Mesenchymal stem cell (in vitro differentiated cells and primary cell): ENCODE measurements at regions not wholly inside any gene's neighbourhood (a gene's known extent, or its start where the extent isn't known, plus 50 kb on each side); places are given as distances from the start of the nearest gene placed in this dataset.

ENCODE experiments used
- DNase-seq: peaks from one replicate; pipeline ENCODE4 v3.0.0-alpha.2; 2013
- H2AFZ ChIP-seq: one replicate; pipeline ENCODE4 v1.6.1; 2013; ENCODE audit warnings: low read depth, mild to moderate bottlenecking, control low read depth, inconsistent platforms, low read length, moderate library complexity
- H2AK5ac ChIP-seq: 2 replicates; pipeline ENCODE4 v1.6.1; 2013; ENCODE audit warnings: low read length, moderate library complexity, mild to moderate bottlenecking, inconsistent platforms; ENCODE audit not compliant: severe bottlenecking
- H2BK120ac ChIP-seq: one replicate; pipeline ENCODE4 v1.6.1; 2013; ENCODE audit warnings: low read depth, mild to moderate bottlenecking, inconsistent platforms, low read length, moderate library complexity
- H2BK12ac ChIP-seq, 2 experiments: one replicate each; pipeline ENCODE4 v1.6.1; 2013; ENCODE audit warnings: inconsistent platforms in 2 of 2, low read length in 2 of 2, mild to moderate bottlenecking in 2 of 2, moderate library complexity in 2 of 2, control low read depth in 1 of 2
- H2BK15ac ChIP-seq: one replicate; pipeline ENCODE4 v1.6.1; 2013; ENCODE audit warnings: mild to moderate bottlenecking, low read depth, inconsistent platforms; ENCODE audit not compliant: poor library complexity, severe bottlenecking
- H2BK5ac ChIP-seq: 2 replicates; pipeline ENCODE4 v1.6.1; 2013; ENCODE audit warnings: low read depth, mild to moderate bottlenecking, low read length, control low read depth, inconsistent platforms; ENCODE audit not compliant: poor library complexity, severe bottlenecking
- H3K14ac ChIP-seq, 2 experiments: one replicate each; pipeline ENCODE4 v1.6.1; 2013; ENCODE audit warnings: inconsistent platforms in 2 of 2, low read length in 2 of 2, control low read depth in 1 of 2, mild to moderate bottlenecking in 1 of 2, moderate library complexity in 1 of 2
- H3K18ac ChIP-seq, 2 experiments: one replicate each; pipeline ENCODE4 v1.6.1; 2013; ENCODE audit warnings: inconsistent platforms in 2 of 2, low read length in 2 of 2, control low read depth in 1 of 2, low read depth in 1 of 2, mild to moderate bottlenecking in 1 of 2
- H3K23ac ChIP-seq, 2 experiments: one replicate each; pipeline ENCODE4 v1.6.1; 2013; ENCODE audit warnings: inconsistent platforms in 2 of 2, low read length in 2 of 2, mild to moderate bottlenecking in 2 of 2, moderate library complexity in 2 of 2, control low read depth in 1 of 2
- H3K27ac ChIP-seq: 2 replicates; pipeline ENCODE4 v1.5.1; 2013; ENCODE audit warnings: mild to moderate bottlenecking, moderate library complexity, low read length, control low read depth, inconsistent platforms; ENCODE audit not compliant: poor library complexity, severe bottlenecking
- H3K27me3 ChIP-seq, 2 experiments: 2 replicates each; pipeline versions ENCODE4 v1.6.1 to v1.7.0; 2013; ENCODE audit warnings: low read length in 2 of 2, mild to moderate bottlenecking in 2 of 2, moderate library complexity in 2 of 2, control low read depth in 1 of 2, inconsistent platforms in 1 of 2; ENCODE audit not compliant: control insufficient read depth in 1 of 2, insufficient read depth in 1 of 2
- H3K36me3 ChIP-seq, 2 experiments: 2 replicates each; pipeline versions ENCODE4 v1.6.1 to v1.7.0; 2013; ENCODE audit warnings: low read length in 2 of 2, control low read depth in 1 of 2, inconsistent platforms in 1 of 2, low read depth in 1 of 2, mild to moderate bottlenecking in 1 of 2; ENCODE audit not compliant: insufficient read depth in 2 of 2, control insufficient read depth in 1 of 2
- H3K4ac ChIP-seq, 2 experiments: one replicate each; pipeline ENCODE4 v1.6.1; 2013; ENCODE audit warnings: inconsistent platforms in 2 of 2, low read length in 2 of 2, mild to moderate bottlenecking in 2 of 2, moderate library complexity in 2 of 2, control low read depth in 1 of 2, low read depth in 1 of 2
- H3K4me1 ChIP-seq: 2 replicates; pipeline ENCODE4 v1.6.1; 2013; ENCODE audit warnings: low read depth, low read length, control low read depth; ENCODE audit not compliant: control insufficient read depth, insufficient read depth
- H3K4me2 ChIP-seq: 2 replicates; pipeline ENCODE4 v1.6.1; 2013; ENCODE audit warnings: low read length, mild to moderate bottlenecking, inconsistent platforms; ENCODE audit not compliant: poor library complexity, severe bottlenecking
- H3K4me3 ChIP-seq, 2 experiments: 2 replicates each; pipeline versions ENCODE4 v1.5.1 to v1.7.0; 2013; ENCODE audit warnings: low read length in 2 of 2, mild to moderate bottlenecking in 2 of 2, control low read depth in 1 of 2, low read depth in 1 of 2; ENCODE audit not compliant: insufficient read depth in 1 of 2
- H3K79me1 ChIP-seq: replicated peaks from 2 replicates; pipeline ENCODE4 v1.6.1; 2013; ENCODE audit warnings: mild to moderate bottlenecking, control low read depth, low read length, inconsistent platforms; ENCODE audit not compliant: poor library complexity, severe bottlenecking
- H3K9ac ChIP-seq: 2 replicates; pipeline ENCODE4 v1.7.0; 2013; ENCODE audit warnings: mild to moderate bottlenecking, low read length, moderate library complexity
- H3K9me3 ChIP-seq: 2 replicates; pipeline ENCODE4 v1.7.0; 2013; ENCODE audit warnings: mild to moderate bottlenecking, low read length; ENCODE audit not compliant: control insufficient read depth
- H4K8ac ChIP-seq: one replicate; pipeline ENCODE4 v1.6.1; 2013; ENCODE audit warnings: inconsistent platforms, mild to moderate bottlenecking, low read length, moderate library complexity
- H4K91ac ChIP-seq: one replicate; pipeline ENCODE4 v1.6.1; 2013; ENCODE audit warnings: mild to moderate bottlenecking, low read length, inconsistent platforms
- WGBS: methylation state at CpG from one replicate; pipeline ENCODE4 v1.1.7; 2013; ENCODE audit warnings: mixed read lengths; 5-methylcytosine and 5-hydroxymethylcytosine counted together

GRCh38 chr18:5817816-5818215, 77.5 kb downstream of the TMEM200C start:
- Histone ChIP-seq H2BK12ac (no peak overlapping the region), H4K8ac (no peak overlapping the region), H3K18ac (no peak overlapping the region), H3K27ac (no peak overlapping the region), H2BK5ac (no peak overlapping the region), H3K4ac (no peak overlapping the region), H3K27me3 (no peaks in the 10 kb centered on the region), H3K23ac (no peak overlapping the region), H3K9ac (no peak overlapping the region), H3K14ac (no peak overlapping the region), H2AK5ac (no peak overlapping the region), H3K9me3 (no peaks in the 10 kb centered on the region), H3K36me3 (no peaks in the 10 kb centered on the region), H3K79me1 (no peaks in the 10 kb centered on the region), H2BK15ac (no peak overlapping the region), H3K4me2 (no peak overlapping the region), H2BK120ac (no peak overlapping the region), H4K91ac (no peak overlapping the region), H3K4me3 (no peak overlapping the region), H2AFZ (no peak overlapping the region), H3K4me1 (no peaks in the 10 kb centered on the region)
- WGBS, result no CpG with 5 or more reads among the region's 1 CpG
- DNase-seq, result no peak

- Histone ChIP-seq H3K4me3 (no peak overlapping the region), H4K91ac (no peak overlapping the region), H2BK120ac (no peak overlapping the region), H3K4me1 (no peaks in the 10 kb centered on the region), H3K36me3 (no peaks in the 10 kb centered on the region), H3K23ac (no peak overlapping the region), H2AK5ac (no peak overlapping the region), H3K14ac (no peak overlapping the region), H3K4ac (no peak overlapping the region), H3K27ac (no peak overlapping the region), H3K9me3 (peaks cover 12% of the 10 kb centered on the region), H3K18ac (no peak overlapping the region), H4K8ac (no peak overlapping the region), H2BK12ac (no peak overlapping the region), H3K9ac (no peak overlapping the region), H2BK15ac (no peak overlapping the region), H2AFZ (no peak overlapping the region), H2BK5ac (no peak overlapping the region), H3K79me1 (no peaks in the 10 kb centered on the region), H3K27me3 (no peaks in the 10 kb centered on the region), H3K4me2 (no peak overlapping the region)
- no peak for DNase-seq
- 97% methylated on average over 2 of the region's 5 CpGs for WGBS
These were observed 88.5 kb downstream of the TMEM200C start for GRCh38 chr18:5806860-5807259.

- Histone ChIP-seq H3K79me1 (no peaks in the 10 kb centered on the region), H2BK120ac (no peak overlapping the region), H3K4me1 (no peaks in the 10 kb centered on the region), H4K8ac (no peak overlapping the region), H2AK5ac (no peak overlapping the region), H2BK15ac (no peak overlapping the region), H3K27ac (no peak overlapping the region), H3K4ac (no peak overlapping the region), H3K36me3 (no peaks in the 10 kb centered on the region), H2BK5ac (no peak overlapping the region), H3K4me2 (no peak overlapping the region), H3K4me3 (no peak overlapping the region), H3K9me3 (peaks cover 14% of the 10 kb centered on the region), H2AFZ (no peak overlapping the region), H3K14ac (no peak overlapping the region), H3K9ac (no peak overlapping the region), H4K91ac (no peak overlapping the region), H3K27me3 (no peaks in the 10 kb centered on the region), H2BK12ac (no peak overlapping the region), H3K23ac (no peak overlapping the region), H3K18ac (no peak overlapping the region)
- DNase-seq, result no peak
- WGBS, result no CpG with 5 or more reads among the region's 1 CpG
These were observed 107.4 kb downstream of the TMEM200C start for GRCh38 chr18:5787936-5788335.

GRCh38 chr18:5779922-5780321, 115.4 kb downstream of the TMEM200C start:
- no peak overlapping the region for H3K18ac ChIP-seq
- peaks cover 14% of the 10 kb centered on the region for H3K9me3 ChIP-seq
- H3K79me1 ChIP-seq, result no peaks in the 10 kb centered on the region
- WGBS, result 20% methylated on average over 2 of the region's 2 CpGs
- no peak overlapping the region for H3K27ac ChIP-seq
- no peak overlapping the region for H3K23ac ChIP-seq
- H2AK5ac ChIP-seq, result no peak overlapping the region
- H2BK12ac ChIP-seq, result no peak overlapping the region
- no peak for DNase-seq
- H3K9ac ChIP-seq, result no peak overlapping the region
- H3K4ac ChIP-seq, result no peak overlapping the region
- H2AFZ ChIP-seq, result no peak overlapping the region
- no peaks in the 10 kb centered on the region for H3K36me3 ChIP-seq
- no peak overlapping the region for H2BK5ac ChIP-seq
- H2BK120ac ChIP-seq, result no peak overlapping the region
- H4K8ac ChIP-seq, result no peak overlapping the region
- H3K4me3 ChIP-seq, result no peak overlapping the region
- no peaks in the 10 kb centered on the region for H3K27me3 ChIP-seq
- H3K14ac ChIP-seq, result no peak overlapping the region
- H3K4me2 ChIP-seq, result no peak overlapping the region
- H4K91ac ChIP-seq, result no peak overlapping the region
- no peaks in the 10 kb centered on the region for H3K4me1 ChIP-seq
- H2BK15ac ChIP-seq, result no peak overlapping the region
